ENCODE measurements at regions not wholly inside any gene's neighbourhood (a gene's known extent, or its start where the extent isn't known, plus 50 kb on each side); places are given as distances from the start of the nearest gene placed in this dataset.

DNA sequence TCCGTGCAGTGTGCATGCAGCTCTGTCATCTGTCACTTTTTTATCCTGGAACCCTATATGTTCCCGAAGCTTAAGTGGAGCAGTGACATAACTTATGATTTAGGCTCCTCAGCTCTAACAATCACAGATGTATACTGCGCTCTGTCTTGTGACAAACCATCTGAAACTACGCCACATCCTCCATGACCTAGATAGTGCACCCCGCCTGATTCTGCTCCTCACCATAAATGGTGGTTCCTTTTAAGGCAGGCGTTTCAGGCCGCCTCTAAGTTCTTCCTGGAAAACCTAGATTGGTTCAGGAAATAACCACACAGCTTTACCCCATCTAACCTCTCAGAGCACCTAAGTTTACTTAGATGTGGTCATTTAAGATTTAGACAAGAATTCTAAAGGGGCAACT, 372.0 kb downstream of the CDH10 start (continued):
- TF ChIP-seq ZNF280B (CRISPR knock-in tag; IDR thresholded peaks at IDR 0.05; ENCODE audit: borderline replicate concordance) (no peak), MAZ (IDR thresholded peaks at IDR 0.05; ENCODE audit: borderline replicate concordance, low read depth, low read length) (no peak), MAZ (CRISPR knock-in tag; IDR thresholded peaks at IDR 0.05; ENCODE audit: low read depth) (no peak), ZNF20 (CRISPR knock-in tag; IDR thresholded peaks at IDR 0.05) (no peak), PAX8 (CRISPR knock-in tag; IDR thresholded peaks at IDR 0.05; ENCODE audit: borderline replicate concordance) (no peak)
- TF ChIP-seq, protein P1, sequence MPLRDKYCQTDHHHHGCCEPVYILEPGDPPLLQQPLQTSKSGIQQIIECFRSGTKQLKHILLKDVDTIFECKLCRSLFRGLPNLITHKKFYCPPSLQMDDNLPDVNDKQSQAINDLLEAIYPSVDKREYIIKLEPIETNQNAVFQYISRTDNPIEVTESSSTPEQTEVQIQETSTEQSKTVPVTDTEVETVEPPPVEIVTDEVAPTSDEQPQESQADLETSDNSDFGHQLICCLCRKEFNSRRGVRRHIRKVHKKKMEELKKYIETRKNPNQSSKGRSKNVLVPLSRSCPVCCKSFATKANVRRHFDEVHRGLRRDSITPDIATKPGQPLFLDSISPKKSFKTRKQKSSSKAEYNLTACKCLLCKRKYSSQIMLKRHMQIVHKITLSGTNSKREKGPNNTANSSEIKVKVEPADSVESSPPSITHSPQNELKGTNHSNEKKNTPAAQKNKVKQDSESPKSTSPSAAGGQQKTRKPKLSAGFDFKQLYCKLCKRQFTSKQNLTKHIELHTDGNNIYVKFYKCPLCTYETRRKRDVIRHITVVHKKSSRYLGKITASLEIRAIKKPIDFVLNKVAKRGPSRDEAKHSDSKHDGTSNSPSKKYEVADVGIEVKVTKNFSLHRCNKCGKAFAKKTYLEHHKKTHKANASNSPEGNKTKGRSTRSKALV (CRISPR knock-in tag; IDR thresholded peaks at IDR 0.05): no peak

GRCh38 chr5:24280215-24280614, 364.6 kb downstream of the CDH10 start:
- H3K27me3 ChIP-seq (ENCODE audit: control insufficient read depth in 1 of 2, insufficient read depth in 2 of 2, low read length in 2 of 2): no peaks in the 10 kb centered on the region
- no peak overlapping the region for H3K27ac ChIP-seq (ENCODE audit: extremely low read length, insufficient read depth, low read length)
- DNase-seq (ENCODE audit: low spot score) (no peak), FAIRE-seq (no peak), ATAC-seq (no peak)
- POLR2A ChIA-PET: no interaction called here
- H3K9ac ChIP-seq (ENCODE audit: insufficient read depth, low read depth, low read length): no peak overlapping the region
- H3K36me3 ChIP-seq (replicated peaks in 1 of 2; ENCODE audit: control insufficient read depth in 1 of 2, insufficient read depth in 2 of 2, low read length in 2 of 2): no peaks in the 10 kb centered on the region
- no peak overlapping the region for H3K4me3 ChIP-seq (replicated peaks in 1 of 3; ENCODE audit: insufficient read depth in 1 of 3, low read depth in 2 of 3, low read length in 3 of 3)
- no peaks in the 10 kb centered on the region for H4K20me1 ChIP-seq (ENCODE audit: insufficient read depth, low read length)
- no peaks in the 10 kb centered on the region for H3K9me3 ChIP-seq (ENCODE audit: low read length)
- H2AFZ ChIP-seq (ENCODE audit: low read length): no peak overlapping the region
- CTCF ChIA-PET (ENCODE audit: low intra/inter-chr PET ratio, low total read pairs): no interaction called here
- no peaks in the 10 kb centered on the region for H3K4me1 ChIP-seq (ENCODE audit: insufficient read depth, low read length)
- no TSS peak for BruUV-seq (replicated peaks)
- H3K4me2 ChIP-seq (ENCODE audit: low read depth, low read length): no peak overlapping the region
- H3K79me2 ChIP-seq (ENCODE audit: insufficient read depth, low read length): no peaks in the 10 kb centered on the region
- intact Hi-C loops (cut with micrococcal nuclease; ENCODE audit: unreplicated experiment): no loop called here
- 0% methylated on average over 5 of the region's 5 CpGs for whole genome bisulfite sequencing (ENCODE audit: low lambda C conversion rate)
- in situ Hi-C loops (cut with HindIII; ENCODE audit: extremely low pct_ligation_motif_present, low pct_unique_long_range_greater_than_20kb): no loop called here
- TF ChIP-seq, protein P2, sequence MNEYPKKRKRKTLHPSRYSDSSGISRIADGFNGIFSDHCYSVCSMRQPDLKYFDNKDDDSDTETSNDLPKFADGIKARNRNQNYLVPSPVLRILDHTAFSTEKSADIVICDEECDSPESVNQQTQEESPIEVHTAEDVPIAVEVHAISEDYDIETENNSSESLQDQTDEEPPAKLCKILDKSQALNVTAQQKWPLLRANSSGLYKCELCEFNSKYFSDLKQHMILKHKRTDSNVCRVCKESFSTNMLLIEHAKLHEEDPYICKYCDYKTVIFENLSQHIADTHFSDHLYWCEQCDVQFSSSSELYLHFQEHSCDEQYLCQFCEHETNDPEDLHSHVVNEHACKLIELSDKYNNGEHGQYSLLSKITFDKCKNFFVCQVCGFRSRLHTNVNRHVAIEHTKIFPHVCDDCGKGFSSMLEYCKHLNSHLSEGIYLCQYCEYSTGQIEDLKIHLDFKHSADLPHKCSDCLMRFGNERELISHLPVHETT (CRISPR knock-in tag; conservative IDR thresholded peaks at IDR 0.05): no peak
- TF ChIP-seq, protein P3, sequence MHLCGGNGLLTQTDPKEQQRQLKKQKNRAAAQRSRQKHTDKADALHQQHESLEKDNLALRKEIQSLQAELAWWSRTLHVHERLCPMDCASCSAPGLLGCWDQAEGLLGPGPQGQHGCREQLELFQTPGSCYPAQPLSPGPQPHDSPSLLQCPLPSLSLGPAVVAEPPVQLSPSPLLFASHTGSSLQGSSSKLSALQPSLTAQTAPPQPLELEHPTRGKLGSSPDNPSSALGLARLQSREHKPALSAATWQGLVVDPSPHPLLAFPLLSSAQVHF (CRISPR knock-in tag; IDR thresholded peaks at IDR 0.05): no peak
- TF ChIP-seq ELF3 (CRISPR knock-in tag; IDR thresholded peaks at IDR 0.05) (no peak), SP2 (CRISPR knock-in tag; IDR thresholded peaks at IDR 0.05) (no peak), TFE3 (CRISPR knock-in tag; IDR thresholded peaks at IDR 0.05) (no peak), EP300 (IDR thresholded peaks at IDR 0.05; ENCODE audit: low read depth in 2 of 2, low read length in 2 of 2) (no peak), EP300 (CRISPR knock-in tag; IDR thresholded peaks at IDR 0.05; ENCODE audit: borderline replicate concordance) (no peak), ZNF777 (CRISPR knock-in tag; IDR thresholded peaks at IDR 0.05) (no peak)
- TF ChIP-seq, protein P4, sequence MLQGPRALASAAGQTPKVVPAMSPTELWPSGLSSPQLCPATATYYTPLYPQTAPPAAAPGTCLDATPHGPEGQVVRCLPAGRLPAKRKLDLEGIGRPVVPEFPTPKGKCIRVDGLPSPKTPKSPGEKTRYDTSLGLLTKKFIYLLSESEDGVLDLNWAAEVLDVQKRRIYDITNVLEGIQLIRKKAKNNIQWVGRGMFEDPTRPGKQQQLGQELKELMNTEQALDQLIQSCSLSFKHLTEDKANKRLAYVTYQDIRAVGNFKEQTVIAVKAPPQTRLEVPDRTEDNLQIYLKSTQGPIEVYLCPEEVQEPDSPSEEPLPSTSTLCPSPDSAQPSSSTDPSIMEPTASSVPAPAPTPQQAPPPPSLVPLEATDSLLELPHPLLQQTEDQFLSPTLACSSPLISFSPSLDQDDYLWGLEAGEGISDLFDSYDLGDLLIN (CRISPR knock-in tag; IDR thresholded peaks at IDR 0.05; ENCODE audit: borderline replicate concordance): no peak

Measured in HepG2 (cell line).